ENCODE measurements at regions not wholly inside any gene's neighbourhood (a gene's known extent, or its start where the extent isn't known, plus 50 kb on each side); places are given as distances from the start of the nearest gene placed in this dataset.
"Not testable (repeated sequence)": the region's sequence is repeated elsewhere in the genome, so short reads cannot be mapped to it uniquely, and the experiment has no call there.

- no peak for DNase-seq
These were observed 683.7 kb upstream of the SALL1 start for GRCh38 chr16:51834794-51835193.

- DNase-seq = no peak
These were observed 683.1 kb upstream of the SALL1 start for GRCh38 chr16:51834133-51834532.

- DNase-seq = no peak
These were observed 680.7 kb upstream of the SALL1 start for GRCh38 chr16:51831595-51832367.

GRCh38 chr16:51831034-51831433 is 680.0 kb upstream of the SALL1 start:
- not testable (repeated sequence) for DNase-seq

- no peak for DNase-seq
These were observed 674.7 kb upstream of the SALL1 start for GRCh38 chr16:51825779-51826178.

GRCh38 chr16:51822471-51822870 is 671.4 kb upstream of the SALL1 start:
- DNase-seq = no peak

- DNase-seq = no peak
These were observed 670.5 kb upstream of the SALL1 start for GRCh38 chr16:51821527-51821926.

GRCh38 chr16:51820176-51820575 is 669.1 kb upstream of the SALL1 start:
- no peak for DNase-seq

GRCh38 chr16:51818342-51818944 is 667.4 kb upstream of the SALL1 start:
- no peak for DNase-seq

GRCh38 chr16:51816929-51817328 is 665.9 kb upstream of the SALL1 start:
- DNase-seq = no peak

- DNase-seq = no peak
These were observed 664.5 kb upstream of the SALL1 start for GRCh38 chr16:51815523-51815922.

- DNase-seq = no peak
These were observed 663.5 kb upstream of the SALL1 start for GRCh38 chr16:51814617-51815016.

- no peak for DNase-seq
These were observed 662.5 kb upstream of the SALL1 start for GRCh38 chr16:51813609-51814008.

GRCh38 chr16:51812945-51813344 is 661.9 kb upstream of the SALL1 start:
- no peak for DNase-seq

GRCh38 chr16:51807551-51807950 is 656.5 kb upstream of the SALL1 start:
- no peak for DNase-seq

GRCh38 chr16:51801635-51802034 is 650.6 kb upstream of the SALL1 start:
- no peak for DNase-seq

- no peak for DNase-seq
These were observed 646.7 kb upstream of the SALL1 start for GRCh38 chr16:51797669-51798259.

- no peak for DNase-seq
These were observed 628.2 kb upstream of the SALL1 start for GRCh38 chr16:51779240-51779639.

- no peak for DNase-seq
These were observed 622.2 kb upstream of the SALL1 start for GRCh38 chr16:51773071-51773890.

- DNase-seq = no peak
These were observed 615.7 kb upstream of the SALL1 start for GRCh38 chr16:51766739-51767138.

GRCh38 chr16:51763072-51763661 is 612.1 kb upstream of the SALL1 start:
- no peak for DNase-seq

GRCh38 chr16:51762081-51762996 is 611.3 kb upstream of the SALL1 start:
- peak; percentile 40 for DNase-seq

All from SHP77 treated with DMSO at 0.1 percent for 48 hours (cell line).